HS-5 (cell line): ENCODE measurements at regions not wholly inside any gene's neighbourhood (a gene's known extent, or its start where the extent isn't known, plus 50 kb on each side); places are given as distances from the start of the nearest gene placed in this dataset.

ENCODE experiments used
- DNase-seq: peaks from one replicate; pipeline ENCODE4 v3.0.0-alpha.2; 2012; ENCODE audit warnings: low read depth

- no peak for DNase-seq
These were observed 257.7 kb upstream of the SPOCK3 start for GRCh38 chr4:167492007-167492406.

- DNase-seq: no peak
These were observed 275.3 kb upstream of the SPOCK3 start for GRCh38 chr4:167509551-167509950.

GRCh38 chr4:167524091-167524490, 289.8 kb upstream of the SPOCK3 start:
- no peak for DNase-seq

- DNase-seq: no peak
These were observed 303.5 kb upstream of the SPOCK3 start for GRCh38 chr4:167537761-167538160.

DNA sequence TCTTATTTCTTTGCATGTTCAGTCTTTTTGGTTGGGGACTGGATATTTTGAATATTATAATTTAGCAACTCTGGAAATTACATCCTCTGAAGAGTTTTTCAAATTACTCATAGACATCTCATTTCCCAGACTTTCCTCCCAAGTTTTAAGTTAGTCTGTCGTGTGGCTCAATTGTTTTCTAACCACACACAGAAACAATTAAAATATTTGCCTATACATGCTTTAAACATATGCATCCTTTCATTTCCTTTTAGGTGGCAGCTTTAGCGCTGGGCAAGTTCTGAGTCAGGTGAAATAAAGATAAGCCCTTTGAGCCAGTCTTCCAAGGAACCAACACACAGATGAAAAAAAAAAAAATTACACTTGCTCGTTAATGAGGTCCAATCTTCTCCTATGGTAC, 307.0 kb upstream of the SPOCK3 start:
- peak; percentile 55 for DNase-seq

- DNase-seq: peak; percentile 52
These were observed 310.1 kb upstream of the SPOCK3 start for GRCh38 chr4:167544391-167544790.

DNA sequence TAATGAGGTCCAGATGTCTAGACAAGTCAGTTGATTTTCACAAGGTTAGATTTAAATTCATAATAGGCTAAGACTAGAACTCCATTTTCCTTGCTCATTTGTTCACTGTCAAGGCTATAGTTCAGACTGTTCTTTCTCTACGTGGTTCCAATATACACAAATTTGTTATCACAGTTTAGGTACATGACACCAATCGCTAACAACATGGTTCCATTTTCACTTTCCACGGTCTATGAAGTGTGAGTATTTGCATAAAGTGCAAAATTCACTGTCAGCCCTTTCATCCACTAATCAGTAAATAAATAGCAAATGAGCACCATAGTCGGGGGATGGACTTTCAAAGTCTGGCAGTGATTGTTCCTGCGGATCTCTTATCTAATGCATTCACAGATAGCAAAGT, 315.7 kb upstream of the SPOCK3 start:
- no peak for DNase-seq

DNA sequence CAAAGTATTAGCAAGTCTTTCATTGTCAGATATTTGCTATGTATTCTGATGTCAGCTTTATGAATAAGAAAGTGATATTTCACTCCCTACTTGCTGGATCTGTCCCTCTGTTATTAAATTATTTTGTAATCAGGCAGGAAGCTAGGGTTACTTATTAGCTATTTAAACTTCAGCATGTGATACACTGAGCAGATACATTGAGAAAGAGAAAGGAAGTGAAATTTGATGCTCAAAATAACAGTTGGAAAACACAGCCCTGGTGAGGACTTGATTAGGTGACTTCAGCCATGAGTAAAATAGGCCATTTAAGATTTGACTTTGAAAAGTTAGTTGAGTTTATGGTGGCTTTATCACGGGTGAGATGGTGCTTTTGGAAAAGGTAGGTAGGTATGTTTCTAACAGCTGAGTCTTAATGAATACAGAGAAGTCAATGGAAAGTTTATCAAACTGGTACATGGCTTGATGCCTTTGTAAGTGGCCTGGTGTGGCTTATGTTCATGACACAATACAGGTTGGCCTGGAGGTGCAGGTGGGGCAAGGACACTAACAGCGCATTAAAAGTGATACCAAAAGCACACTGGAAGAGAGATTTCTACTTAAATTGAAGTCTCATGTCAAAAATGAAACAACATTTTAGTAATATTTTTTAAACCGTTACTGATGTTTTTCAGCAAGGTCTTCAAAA, 321.2 kb upstream of the SPOCK3 start:
- no peak for DNase-seq

GRCh38 chr4:167578906-167579305, 344.6 kb upstream of the SPOCK3 start:
- no peak for DNase-seq

- DNase-seq: no peak
These were observed 347.2 kb upstream of the SPOCK3 start for GRCh38 chr4:167581449-167581965.

DNA sequence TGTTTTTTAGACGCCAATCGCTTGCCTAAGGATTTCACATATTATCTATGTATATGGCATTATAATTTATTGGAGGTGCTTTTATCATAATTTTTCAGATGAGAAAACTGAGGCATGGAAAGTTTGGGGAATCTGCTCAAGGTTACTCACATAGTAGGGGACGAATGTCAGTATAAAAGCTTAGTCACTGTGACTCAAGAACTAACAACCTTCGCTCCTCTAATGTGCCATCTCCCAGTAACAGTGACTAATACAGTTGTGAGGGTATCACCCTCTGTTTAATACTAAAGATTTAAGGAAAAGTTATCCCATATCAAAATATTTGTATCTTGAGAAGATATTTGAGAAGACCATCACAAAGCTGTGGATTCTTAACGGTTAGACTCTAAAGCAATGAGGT, 353.1 kb upstream of the SPOCK3 start:
- DNase-seq: no peak

- no peak for DNase-seq
These were observed 361.6 kb upstream of the SPOCK3 start for GRCh38 chr4:167595898-167596297.

GRCh38 chr4:167602157-167602556, 367.9 kb upstream of the SPOCK3 start:
- no peak for DNase-seq

DNA sequence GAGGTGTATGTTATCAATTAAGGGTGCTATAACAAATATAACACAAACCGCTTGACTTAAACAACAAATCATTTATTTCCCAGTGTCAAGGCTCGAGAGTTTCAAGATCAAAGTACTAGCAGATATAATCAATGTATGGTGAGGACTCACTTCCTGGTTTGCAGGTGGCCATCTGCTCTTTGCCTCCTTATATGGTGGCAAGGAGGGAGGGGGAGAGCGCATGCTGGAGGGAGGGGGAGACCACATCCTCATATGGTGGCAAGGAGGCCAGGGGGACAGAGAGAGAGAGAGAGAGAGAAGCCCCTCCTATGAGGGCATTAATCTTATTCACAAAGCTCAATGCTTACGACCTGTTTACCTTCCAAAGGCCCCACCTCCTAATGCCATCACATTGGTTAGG, 372.3 kb upstream of the SPOCK3 start:
- DNase-seq: no peak

GRCh38 chr4:167613381-167613780, 379.1 kb upstream of the SPOCK3 start:
- no peak for DNase-seq

DNA sequence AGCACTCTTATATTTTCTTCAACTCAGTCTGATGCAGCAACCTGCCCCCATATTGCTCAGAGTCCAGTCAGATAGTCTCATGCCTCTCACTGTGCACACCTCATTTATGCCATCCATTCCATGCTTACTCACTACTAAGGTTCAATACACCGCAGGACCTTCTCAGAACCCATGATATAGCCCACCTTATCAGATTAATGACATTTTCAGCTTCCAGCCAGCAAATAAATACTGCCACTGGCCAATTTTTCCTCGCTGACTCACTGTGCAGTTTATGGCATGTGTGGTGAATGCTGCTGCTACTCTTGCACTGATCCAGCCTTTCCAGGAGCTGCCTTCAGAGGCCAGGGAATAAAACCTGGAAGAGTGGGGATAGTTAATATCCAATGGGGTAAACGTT, 380.6 kb upstream of the SPOCK3 start:
- DNase-seq: peak; percentile 18

GRCh38 chr4:167616476-167616875, 382.2 kb upstream of the SPOCK3 start:
- DNase-seq: peak; percentile 24

DNA sequence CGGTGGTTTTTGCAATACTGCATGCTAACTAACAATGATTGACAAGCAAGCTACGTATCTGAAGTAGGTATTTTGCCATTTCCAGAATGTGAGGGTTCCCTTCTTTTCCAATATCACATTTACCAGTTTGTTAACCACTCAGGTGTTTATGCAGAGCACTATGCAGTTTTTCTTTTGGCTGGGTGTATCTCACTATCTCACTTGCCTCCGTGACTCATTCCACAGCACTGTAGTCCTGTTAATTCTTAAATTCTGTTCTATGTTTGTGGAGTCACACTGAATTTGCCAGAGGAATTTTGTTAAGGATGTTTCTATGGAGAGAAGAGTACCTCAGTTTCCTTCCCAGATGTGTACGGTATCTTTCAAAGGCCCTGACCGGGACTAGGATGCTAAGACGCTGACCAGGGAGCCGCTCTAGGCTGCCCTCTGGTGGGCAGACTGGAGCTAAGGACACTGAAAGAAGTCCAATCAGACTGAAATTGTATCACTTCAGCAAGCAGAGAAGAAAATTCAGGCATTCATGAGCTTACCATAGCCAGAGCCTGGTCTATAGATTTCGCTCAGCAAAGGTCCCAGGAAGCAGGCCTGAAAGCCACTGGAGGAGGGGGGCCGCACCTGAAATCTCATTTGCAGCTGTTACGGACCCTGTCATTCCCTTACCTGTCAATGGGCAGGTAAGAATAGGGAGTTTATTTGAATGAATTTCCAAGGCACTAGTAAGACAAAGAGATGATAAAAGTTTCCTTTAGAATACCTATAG, 388.4 kb upstream of the SPOCK3 start:
- DNase-seq: peak; percentile 23

- no peak for DNase-seq
These were observed 388.9 kb upstream of the SPOCK3 start for GRCh38 chr4:167623241-167623572.

GRCh38 chr4:167629272-167629671, 395.0 kb upstream of the SPOCK3 start:
- DNase-seq: no peak

GRCh38 chr4:167642250-167642649, 408.0 kb upstream of the SPOCK3 start:
- DNase-seq: no peak

- no peak for DNase-seq
These were observed 411.1 kb upstream of the SPOCK3 start for GRCh38 chr4:167645358-167645757.

DNA sequence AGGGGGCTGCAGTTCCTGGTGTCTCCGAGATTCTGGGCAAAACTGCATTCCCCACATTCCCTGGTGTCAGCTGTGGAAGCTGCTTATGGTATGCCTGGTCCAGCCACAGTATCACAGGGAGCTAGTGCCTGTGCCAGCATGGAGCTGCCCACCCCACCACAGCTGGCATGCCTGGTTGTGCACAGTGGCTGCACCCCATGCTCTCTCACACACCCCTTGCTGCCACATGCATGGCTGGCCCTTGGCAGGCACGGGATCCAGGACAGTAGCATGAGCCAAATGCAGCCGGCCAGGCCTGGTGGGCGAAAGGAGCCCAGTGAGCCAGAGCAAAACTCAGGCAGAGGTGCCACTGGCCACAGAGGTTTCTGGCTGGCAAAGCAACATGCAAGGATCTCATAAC, 418.0 kb upstream of the SPOCK3 start:
- DNase-seq: no peak

GRCh38 chr4:167688660-167689142, 403.6 kb upstream of the ANXA10 start:
- no peak for DNase-seq
